B cell (primary cell): ENCODE measurements at regions not wholly inside any gene's neighbourhood (a gene's known extent, or its start where the extent isn't known, plus 50 kb on each side); places are given as distances from the start of the nearest gene placed in this dataset.

Source experiments
- ATAC-seq: fragments of 200-7000 bp; cut with Tn5 transposase; one replicate; pipeline ENCODE4 v1.10.0; 2021; ENCODE audit warnings: low read depth, mild to moderate bottlenecking, moderate number of reproducible peaks, moderate library complexity
- CTCF ChIA-PET: fragments of 350-600 bp; sonication (Branson Sonifier 250); formaldehyde crosslinking; loops from one replicate; lab custom pipeline; 2021; ENCODE audit warnings: antibody characterized with exemption, inconsistent platforms; lab: Charles Lee
- POLR2A ChIA-PET: fragments of 350-600 bp; sonication (Branson Sonifier 250); formaldehyde crosslinking; loops from one replicate; lab custom pipeline; 2021; ENCODE audit warnings: antibody characterized with exemption; lab: Charles Lee
- DNase-seq: peaks from one replicate; pipeline ENCODE4 v3.0.0; 2013
- H2AFZ ChIP-seq: 2 replicates; pipeline ENCODE4 v1.6.1; 2012; ENCODE audit warnings: mild to moderate bottlenecking, low read depth, low read length; ENCODE audit not compliant: insufficient read depth, poor library complexity, severe bottlenecking
- H3K27ac ChIP-seq, 2 donors: 1 replicate in 1 of 2; 2 replicates in 1 of 2; pipeline ENCODE4 v1.5.1; 2012 to 2013; ENCODE audit warnings: low read length in 2 of 2, mild to moderate bottlenecking in 2 of 2, moderate library complexity in 1 of 2
- H3K27me3 ChIP-seq, 4 experiments: fragments of 200-600 bp in 1 of 4; sonication (generic) in 1 of 4; replicated peaks in 1 of 4; 1 replicate in 2 of 4; 2 replicates in 2 of 4; pipeline versions ENCODE4 v1.6.1 to v1.7.0; 2013 to 2016; ENCODE audit warnings: low read length in 3 of 4, mild to moderate bottlenecking in 2 of 4, mixed read lengths in 1 of 4, moderate library complexity in 1 of 4; ENCODE audit not compliant: insufficient read depth in 4 of 4, control insufficient read depth in 3 of 4; ENCODE audit errors: control extremely low read depth in 1 of 4
- H3K36me3 ChIP-seq, 2 experiments: replicated peaks in 1 of 2; 1 replicate in 1 of 2; 2 replicates in 1 of 2; pipeline versions ENCODE4 v1.6.1 to v1.7.1; 2013; ENCODE audit warnings: low read length in 1 of 2; ENCODE audit not compliant: insufficient read depth in 2 of 2, control insufficient read depth in 1 of 2; ENCODE audit errors: control extremely low read depth in 1 of 2, extremely low read depth in 1 of 2
- H3K4me1 ChIP-seq, 2 donors: fragments of 200-600 bp in 1 of 2; sonication (generic) in 1 of 2; 1 replicate in 1 of 2; 2 replicates in 1 of 2; pipeline versions ENCODE4 v1.5.1 to v1.6.1; 2013 to 2017; ENCODE audit warnings: low read length in 2 of 2; ENCODE audit not compliant: control insufficient read depth in 2 of 2, insufficient read depth in 2 of 2
- H3K4me2 ChIP-seq: replicated peaks from 2 replicates; pipeline ENCODE3; 2012; ENCODE audit warnings: mild to moderate bottlenecking, low read depth, low read length; ENCODE audit not compliant: poor library complexity, severe bottlenecking
- H3K4me3 ChIP-seq, 5 experiments: fragments of 200-600 bp in 1 of 5; sonication (generic) in 1 of 5; 1 replicate in 3 of 5; 2 replicates in 2 of 5; pipeline versions ENCODE4 v1.5.1 to v1.7.0; 2011 to 2016; ENCODE audit warnings: low read length in 4 of 5, mild to moderate bottlenecking in 4 of 5, low read depth in 2 of 5, control low read depth in 1 of 5, moderate library complexity in 1 of 5; ENCODE audit not compliant: insufficient read depth in 1 of 5; ENCODE audit errors: control extremely low read depth in 1 of 5, extremely low read depth in 1 of 5
- H3K79me2 ChIP-seq: fragments of 200-600 bp; sonication (generic); one replicate; pipeline ENCODE4 v1.6.0; 2016; ENCODE audit warnings: low read length; ENCODE audit not compliant: control insufficient read depth, insufficient read depth
- H3K9ac ChIP-seq: fragments of 200-600 bp; sonication (generic); 2 replicates; pipeline ENCODE4 v1.6.1; 2017; ENCODE audit warnings: mild to moderate bottlenecking, low read length, moderate library complexity
- H3K9me3 ChIP-seq, 3 donors: one replicate each; pipeline versions ENCODE4 v1.6.1 to v1.7.1; 2013; ENCODE audit warnings: low read length in 2 of 3; ENCODE audit not compliant: control insufficient read depth in 2 of 3, insufficient read depth in 1 of 3; ENCODE audit errors: control extremely low read depth in 1 of 3
- H4K20me1 ChIP-seq: 2 replicates; pipeline ENCODE4 v1.6.0; 2012; ENCODE audit warnings: mild to moderate bottlenecking, low read length; ENCODE audit not compliant: insufficient read depth, control insufficient read depth, poor library complexity, severe bottlenecking
- H3K27ac Mint-ChIP-seq: one replicate; pipeline ENCODE4 v1.8.0; 2021; ENCODE audit warnings: mixed read lengths
- H3K27me3 Mint-ChIP-seq: one replicate; pipeline ENCODE4 v1.8.0; 2021; ENCODE audit warnings: mixed read lengths
- H3K4me1 Mint-ChIP-seq: one replicate; pipeline ENCODE4 v1.8.0; 2021; ENCODE audit warnings: mixed read lengths
- H3K4me3 Mint-ChIP-seq: one replicate; pipeline ENCODE4 v1.8.0; 2021; ENCODE audit warnings: mixed read lengths
- H3K9me3 Mint-ChIP-seq: one replicate; pipeline ENCODE4 v1.8.0; 2022; ENCODE audit warnings: mixed read lengths; ENCODE audit not compliant: insufficient read depth
- CTCF ChIP-seq: fragments of 200-600 bp; IDR thresholded peaks from one replicate; pipeline ENCODE4 v1.8.0; 2022; ENCODE audit warnings: antibody characterized with exemption, mild to moderate bottlenecking
- EZH2 ChIP-seq: IDR thresholded peaks from 2 replicates; pipeline ENCODE4 v1.6.1; 2012; ENCODE audit warnings: borderline replicate concordance, low read depth, mild to moderate bottlenecking, moderate library complexity, low read length; ENCODE audit not compliant: insufficient read depth, poor library complexity, severe bottlenecking
- WGBS: methylation state at CpG from one replicate; pipeline ENCODE4 v1.1.5; 2013; ENCODE audit warnings: missing lambda C conversion rate; ENCODE audit not compliant: insufficient coverage; 5-methylcytosine and 5-hydroxymethylcytosine counted together
- intact Hi-C: fragments of 100-400 bp; cut with micrococcal nuclease; formaldehyde crosslinking; loops from one replicate; pipeline ENCODE4 v1.10.0; 2022

GRCh38 chr6:102815207-102815606 is 1421.7 kb downstream of the GRIK2 start:
- Histone ChIP-seq H2AFZ (no peak overlapping the region), H3K9ac (no peak overlapping the region), H3K36me3 (no peaks in the 10 kb centered on the region), H3K4me2 (no peak overlapping the region), H4K20me1 (no peaks in the 10 kb centered on the region), H3K4me3 (no peak overlapping the region), H3K27me3 (no peaks in the 10 kb centered on the region), H3K9me3 (no peaks in the 10 kb centered on the region), H3K79me2 (no peaks in the 10 kb centered on the region), H3K27ac (no peak overlapping the region), H3K4me1 (no peaks in the 10 kb centered on the region)
- TF ChIP-seq CTCF = no peak
- no peak for TF ChIP-seq EZH2
- no peaks in the 10 kb centered on the region for H3K9me3 Mint-ChIP-seq
- ChIA-PET POLR2A (no interaction called here), CTCF (no interaction called here)
- WGBS = 100% methylated on average over 1 of the region's 4 CpGs
- no peak overlapping the region for H3K27ac Mint-ChIP-seq
- intact Hi-C loops = no loop called here
- H3K27me3 Mint-ChIP-seq = no peaks in the 10 kb centered on the region
- H3K4me1 Mint-ChIP-seq = no peaks in the 10 kb centered on the region
- no peak overlapping the region for H3K4me3 Mint-ChIP-seq
- ATAC-seq (no peak), DNase-seq (no peak)

- no peaks in the 10 kb centered on the region for H4K20me1 ChIP-seq
- no peak overlapping the region for H3K4me2 ChIP-seq
- peaks cover 0 to 6% (median 0%) of the 10 kb centered on the region in 3 donors for H3K9me3 ChIP-seq
- ChIA-PET POLR2A (no interaction called here), CTCF (interaction anchor here (0.5 kb wide), 1 partner anchor 481 kb away, joined by 3 read pairs; no protein-coding TSS in a partner anchor)
- intact Hi-C loops = no loop called here
- TF ChIP-seq EZH2 (no peak), CTCF (no peak)
- no peaks in the 10 kb centered on the region for H3K4me1 Mint-ChIP-seq
- H3K27me3 ChIP-seq = no peaks in the 10 kb centered on the region
- H2AFZ ChIP-seq = no peak overlapping the region
- no peak for DNase-seq
- H3K9ac ChIP-seq = no peak overlapping the region
- H3K27me3 Mint-ChIP-seq = no peaks in the 10 kb centered on the region
- H3K36me3 ChIP-seq = no peaks in the 10 kb centered on the region
- no peak for ATAC-seq
- no peaks in the 10 kb centered on the region for H3K79me2 ChIP-seq
- no peaks in the 10 kb centered on the region for H3K9me3 Mint-ChIP-seq
- H3K27ac Mint-ChIP-seq = no peak overlapping the region
- H3K4me1 ChIP-seq = no peaks in the 10 kb centered on the region
- no peak overlapping the region for H3K4me3 ChIP-seq
- H3K27ac ChIP-seq = no peak overlapping the region
- WGBS = 93% methylated on average over 8 of the region's 11 CpGs
- no peak overlapping the region for H3K4me3 Mint-ChIP-seq
Measured at GRCh38 chr6:102813489-102814275, 1420.2 kb downstream of the GRIK2 start.
